LNCaP clone FGC (cell line): ENCODE measurements at regions not wholly inside any gene's neighbourhood (a gene's known extent, or its start where the extent isn't known, plus 50 kb on each side); places are given as distances from the start of the nearest gene placed in this dataset.
A peak's percentile ranks its signal among the peaks of the same experiment; 100 is the strongest.

Experiments used
- DNase-seq: peaks from one replicate; pipeline ENCODE4 v3.0.0-alpha.2; 2011; ENCODE audit warnings: low read depth
- H3K4me3 ChIP-seq: 2 replicates; pipeline ENCODE4 v1.5.1; 2011; ENCODE audit warnings: mild to moderate bottlenecking, low read depth, low read length, control low read depth
- CTCF ChIP-seq: IDR thresholded peaks from 2 replicates; pipeline ENCODE4 v1.5.1; 2012; ENCODE audit warnings: mild to moderate bottlenecking; ENCODE audit not compliant: control insufficient read depth, insufficient read depth; ENCODE audit errors: extremely low read depth

DNA sequence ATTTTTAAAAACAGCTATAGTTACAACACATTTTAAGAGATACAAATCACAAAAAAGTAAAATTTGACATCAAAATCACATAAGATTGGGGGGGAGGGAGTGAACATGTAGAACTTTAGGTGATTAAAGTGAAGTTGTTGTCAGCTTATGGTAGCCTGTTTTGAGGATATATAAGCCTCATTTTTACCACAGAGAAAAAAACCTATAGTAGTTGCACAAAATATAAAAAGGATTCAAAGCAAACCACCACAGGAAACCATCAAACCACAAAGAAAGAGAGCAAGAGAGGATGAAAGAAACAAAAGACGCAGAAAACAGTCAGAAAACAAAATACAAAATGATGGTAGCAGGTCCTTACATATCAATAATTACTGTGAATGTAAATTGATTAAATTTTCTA, 291.9 kb upstream of the DEPDC1 start:
- H3K4me3 ChIP-seq = no peak overlapping the region
- TF ChIP-seq CTCF = no peak

DNA sequence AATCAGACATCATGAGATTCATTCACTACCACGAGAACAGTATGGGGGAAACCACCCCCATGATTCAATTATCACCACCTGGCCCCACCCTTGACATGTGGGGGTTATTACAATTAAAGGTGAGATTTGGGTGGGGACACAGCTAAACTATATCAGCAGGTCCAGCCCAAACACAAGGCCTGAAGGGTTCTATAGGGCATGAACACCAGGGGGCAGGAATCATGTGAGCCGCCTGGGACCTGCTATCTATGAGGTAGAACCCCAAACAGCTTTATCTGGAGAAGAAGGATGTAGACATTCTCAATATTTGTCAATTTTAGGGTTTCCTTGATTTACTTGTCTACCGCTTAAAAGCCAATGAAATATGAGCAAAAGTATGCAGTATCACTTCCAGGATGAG, 294.9 kb upstream of the DEPDC1 start:
- 0 out of 2 replicates have a peak, but pooled peaks have one; percentile 11 for TF ChIP-seq CTCF
- DNase-seq = no peak

More for the DNA sequence above, 291.9 kb upstream of the DEPDC1 start:
- no peak for DNase-seq

GRCh38 chr1:68795956-68796355, 299.1 kb upstream of the DEPDC1 start:
- no peak for DNase-seq
- no peak overlapping the region for H3K4me3 ChIP-seq
- no peak for TF ChIP-seq CTCF

More for the DNA sequence above, 294.9 kb upstream of the DEPDC1 start:
- no peak overlapping the region for H3K4me3 ChIP-seq

- TF ChIP-seq CTCF = no peak
- DNase-seq = no peak
- H3K4me3 ChIP-seq = no peak overlapping the region
Observed at GRCh38 chr1:68796888-68797287, 300.0 kb upstream of the DEPDC1 start.

- H3K4me3 ChIP-seq = no peak overlapping the region
- no peak for DNase-seq
- TF ChIP-seq CTCF = no peak
Observed at GRCh38 chr1:68798071-68798470, 301.2 kb upstream of the DEPDC1 start.

DNA sequence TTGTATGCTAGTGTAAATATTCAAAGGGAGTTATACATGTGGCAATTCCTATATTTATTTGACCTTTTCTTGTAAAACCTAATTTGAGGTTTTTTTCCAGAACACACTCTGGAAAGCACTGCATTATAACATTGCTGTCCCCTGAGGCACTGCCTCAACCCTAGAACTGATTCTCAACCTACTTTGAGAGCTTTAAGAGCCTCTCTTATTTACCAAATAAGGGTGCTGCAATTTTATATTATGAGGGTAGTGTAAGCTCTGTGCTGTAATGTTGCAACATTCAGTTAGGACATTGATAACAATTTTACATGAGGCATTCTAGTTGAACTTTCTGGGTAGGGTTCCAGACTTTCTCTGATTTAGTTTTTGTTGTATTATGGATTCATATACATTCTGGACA, 302.2 kb upstream of the DEPDC1 start:
- no peak for DNase-seq
- no peak for TF ChIP-seq CTCF

DNA sequence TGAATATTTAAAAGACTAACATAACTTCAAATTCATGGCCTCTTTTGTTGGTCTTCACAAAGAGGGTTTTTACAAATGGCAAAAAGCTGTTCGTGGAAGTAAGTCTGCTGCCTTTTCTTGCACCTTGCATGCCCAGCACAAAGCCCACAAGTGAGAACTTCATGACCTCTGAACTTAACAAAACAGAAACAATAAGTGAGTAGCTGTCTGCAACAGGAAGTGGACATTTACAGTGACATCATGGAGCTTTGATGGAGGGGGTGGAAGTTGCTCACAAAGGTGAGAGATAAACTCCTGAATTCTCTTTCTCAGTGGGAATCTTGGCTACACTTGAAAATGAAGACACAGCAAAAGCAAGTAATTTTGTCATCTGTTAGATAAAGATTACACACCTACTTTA, 303.3 kb upstream of the DEPDC1 start:
- no peak for DNase-seq
- H3K4me3 ChIP-seq = no peak overlapping the region
- no peak for TF ChIP-seq CTCF

More for the DNA sequence above, 302.2 kb upstream of the DEPDC1 start:
- no peak overlapping the region for H3K4me3 ChIP-seq
